ENCODE measurements at regions not wholly inside any gene's neighbourhood (a gene's known extent, or its start where the extent isn't known, plus 50 kb on each side); places are given as distances from the start of the nearest gene placed in this dataset.

- DNase-seq (ENCODE audit: low read depth in 4 of 4, low spot score in 3 of 4): no peak
These were observed 251.1 kb downstream of the SLC4A3 start for GRCh38 chr2:219878516-219878915.

- no peak for DNase-seq (ENCODE audit: low read depth in 4 of 4, low spot score in 3 of 4)
These were observed 254.4 kb downstream of the SLC4A3 start for GRCh38 chr2:219881851-219882250.

- no peak for DNase-seq (ENCODE audit: low read depth in 4 of 4, low spot score in 3 of 4)
These were observed 259.2 kb downstream of the SLC4A3 start for GRCh38 chr2:219886615-219887014.

- DNase-seq (ENCODE audit: low read depth in 4 of 4, low spot score in 3 of 4): no peak
These were observed 260.4 kb downstream of the SLC4A3 start for GRCh38 chr2:219887870-219888269.

- no peak for DNase-seq (ENCODE audit: low read depth in 4 of 4, low spot score in 3 of 4)
These were observed 266.1 kb downstream of the SLC4A3 start for GRCh38 chr2:219893541-219893940.

GRCh38 chr2:219897456-219897855 lies 270.0 kb downstream of the SLC4A3 start:
- no peak for DNase-seq (ENCODE audit: low read depth in 4 of 4, low spot score in 3 of 4)

- no peak for DNase-seq (ENCODE audit: low read depth in 4 of 4, low spot score in 3 of 4)
These were observed 273.7 kb downstream of the SLC4A3 start for GRCh38 chr2:219901155-219901554.

GRCh38 chr2:219902891-219903552 lies 275.6 kb downstream of the SLC4A3 start:
- no peak for DNase-seq (ENCODE audit: low read depth in 4 of 4, low spot score in 3 of 4)

- no peak for DNase-seq (ENCODE audit: low read depth in 4 of 4, low spot score in 3 of 4)
These were observed 278.2 kb downstream of the SLC4A3 start for GRCh38 chr2:219905640-219906039.

GRCh38 chr2:219906114-219907010 lies 278.9 kb downstream of the SLC4A3 start:
- DNase-seq (ENCODE audit: low read depth in 4 of 4, low spot score in 3 of 4): no peak

- DNase-seq (ENCODE audit: low read depth in 4 of 4, low spot score in 3 of 4): no peak
These were observed 279.6 kb downstream of the SLC4A3 start for GRCh38 chr2:219907011-219907365.

GRCh38 chr2:219908538-219908937 lies 281.1 kb downstream of the SLC4A3 start:
- no peak for DNase-seq (ENCODE audit: low read depth in 4 of 4, low spot score in 3 of 4)

- no peak for DNase-seq (ENCODE audit: low read depth in 4 of 4, low spot score in 3 of 4)
These were observed 284.1 kb downstream of the SLC4A3 start for GRCh38 chr2:219911541-219911940.

GRCh38 chr2:219912491-219912921 lies 285.1 kb downstream of the SLC4A3 start:
- DNase-seq (ENCODE audit: low read depth in 4 of 4, low spot score in 3 of 4): peak; percentile 39 to 69 (median 52)

- no peak for DNase-seq (ENCODE audit: low read depth in 4 of 4, low spot score in 3 of 4)
These were observed 287.1 kb downstream of the SLC4A3 start for GRCh38 chr2:219914577-219914976.

- DNase-seq (ENCODE audit: low read depth in 4 of 4, low spot score in 3 of 4): no peak
These were observed 288.9 kb downstream of the SLC4A3 start for GRCh38 chr2:219916281-219916680.

GRCh38 chr2:219916726-219917440 lies 289.5 kb downstream of the SLC4A3 start:
- no peak for DNase-seq (ENCODE audit: low read depth in 4 of 4, low spot score in 3 of 4)

- no peak for DNase-seq (ENCODE audit: low read depth in 4 of 4, low spot score in 3 of 4)
These were observed 290.8 kb downstream of the SLC4A3 start for GRCh38 chr2:219918254-219918653.

- DNase-seq (ENCODE audit: low read depth in 4 of 4, low spot score in 3 of 4): no peak
These were observed 291.5 kb downstream of the SLC4A3 start for GRCh38 chr2:219918944-219919343.

- no peak for DNase-seq (ENCODE audit: low read depth in 4 of 4, low spot score in 3 of 4)
These were observed 292.1 kb downstream of the SLC4A3 start for GRCh38 chr2:219919506-219919905.

- no peak for DNase-seq (ENCODE audit: low read depth in 4 of 4, low spot score in 3 of 4)
These were observed 302.4 kb downstream of the SLC4A3 start for GRCh38 chr2:219929835-219930234.

Data from right renal pelvis (tissue), 4 donors.